ENCODE measurements at regions not wholly inside any gene's neighbourhood (a gene's known extent, or its start where the extent isn't known, plus 50 kb on each side); places are given as distances from the start of the nearest gene placed in this dataset.

GRCh38 chr6:50976907-50977306 is 158.2 kb downstream of the TFAP2B start:
- Histone ChIP-seq H3K27ac (ENCODE audit: control insufficient read depth, insufficient read depth, low read length) (no peak overlapping the region), H3K79me2 (ENCODE audit: control insufficient read depth, insufficient read depth, low read length) (no peaks in the 10 kb centered on the region), H3K4me2 (ENCODE audit: control insufficient read depth, extremely low read depth, insufficient read depth, low read depth, low read length) (no peak overlapping the region), H3K4me1 (ENCODE audit: control insufficient read depth, extremely low read depth, insufficient read depth, low read length) (no peaks in the 10 kb centered on the region), H3K9me3 (ENCODE audit: control insufficient read depth, low read depth, low read length) (no peaks in the 10 kb centered on the region), H2AFZ (ENCODE audit: control insufficient read depth, low read length) (no peak overlapping the region), H3K27me3 (ENCODE audit: control insufficient read depth, extremely low read depth, insufficient read depth, low read length) (no peaks in the 10 kb centered on the region), H3K9ac (ENCODE audit: control insufficient read depth, extremely low read depth, insufficient read depth, low read length) (no peak overlapping the region), H3K4me3 (ENCODE audit: control insufficient read depth in 2 of 3, extremely low read depth in 1 of 3, insufficient read depth in 2 of 3, low read depth in 1 of 3, low read length in 3 of 3) (no peak overlapping the region), H3K9me1 (ENCODE audit: control insufficient read depth, extremely low read depth, insufficient read depth, low read length) (no peaks in the 10 kb centered on the region), H3K36me3 (ENCODE audit: control insufficient read depth in 2 of 2, extremely low read depth in 1 of 2, insufficient read depth in 2 of 2, low read length in 2 of 2) (no peaks in the 10 kb centered on the region), H4K20me1 (ENCODE audit: control insufficient read depth, extremely low read depth, insufficient read depth, low read length) (no peaks in the 10 kb centered on the region)
- dilution Hi-C loops (cut with MboI; ENCODE audit: extremely low pct_ligation_motif_present, low sequenced_read_pairs) = no loop called here
- TF ChIP-seq EZH2 (IDR thresholded peaks at IDR 0.05; ENCODE audit: low read length) (no peak), CTCF (optimal IDR thresholded peaks at IDR 0.05 in 1 of 3, IDR thresholded peaks at IDR 0.05 in 1 of 3, conservative IDR thresholded peaks at IDR 0.05 in 1 of 3; ENCODE audit: extremely low read depth in 1 of 3, insufficient read depth in 2 of 3, low read length in 3 of 3) (no peak)
- no peak for DNase-seq (ENCODE audit: low read depth, low spot score)
- no peak for FAIRE-seq

GRCh38 chr6:50977796-50978195 is 159.1 kb downstream of the TFAP2B start:
- no peaks in the 10 kb centered on the region for H3K27me3 ChIP-seq (ENCODE audit: control insufficient read depth, extremely low read depth, insufficient read depth, low read length)

More at GRCh38 chr6:50977796-50978195, 159.1 kb downstream of the TFAP2B start:
- Histone ChIP-seq H4K20me1 (ENCODE audit: control insufficient read depth, extremely low read depth, insufficient read depth, low read length) (no peaks in the 10 kb centered on the region), H3K9me3 (ENCODE audit: control insufficient read depth, low read depth, low read length) (no peaks in the 10 kb centered on the region), H3K79me2 (ENCODE audit: control insufficient read depth, insufficient read depth, low read length) (no peaks in the 10 kb centered on the region), H3K36me3 (ENCODE audit: control insufficient read depth in 2 of 2, extremely low read depth in 1 of 2, insufficient read depth in 2 of 2, low read length in 2 of 2) (no peaks in the 10 kb centered on the region), H2AFZ (ENCODE audit: control insufficient read depth, low read length) (no peak overlapping the region), H3K9ac (ENCODE audit: control insufficient read depth, extremely low read depth, insufficient read depth, low read length) (no peak overlapping the region), H3K27ac (ENCODE audit: control insufficient read depth, insufficient read depth, low read length) (no peak overlapping the region), H3K9me1 (ENCODE audit: control insufficient read depth, extremely low read depth, insufficient read depth, low read length) (no peaks in the 10 kb centered on the region), H3K4me3 (ENCODE audit: control insufficient read depth in 2 of 3, extremely low read depth in 1 of 3, insufficient read depth in 2 of 3, low read depth in 1 of 3, low read length in 3 of 3) (no peak overlapping the region), H3K4me2 (ENCODE audit: control insufficient read depth, extremely low read depth, insufficient read depth, low read depth, low read length) (no peak overlapping the region), H3K4me1 (ENCODE audit: control insufficient read depth, extremely low read depth, insufficient read depth, low read length) (no peaks in the 10 kb centered on the region)
- DNase-seq (ENCODE audit: low read depth, low spot score) (no peak), FAIRE-seq (no peak)
- dilution Hi-C loops (cut with MboI; ENCODE audit: extremely low pct_ligation_motif_present, low sequenced_read_pairs) = no loop called here
- TF ChIP-seq CTCF (optimal IDR thresholded peaks at IDR 0.05 in 1 of 3, IDR thresholded peaks at IDR 0.05 in 1 of 3, conservative IDR thresholded peaks at IDR 0.05 in 1 of 3; ENCODE audit: extremely low read depth in 1 of 3, insufficient read depth in 2 of 3, low read length in 3 of 3) (no peak), EZH2 (IDR thresholded peaks at IDR 0.05; ENCODE audit: low read length) (no peak)

All from keratinocyte (primary cell).